ENCODE measurements at regions not wholly inside any gene's neighbourhood (a gene's known extent, or its start where the extent isn't known, plus 50 kb on each side); places are given as distances from the start of the nearest gene placed in this dataset.
"Not testable (repeated sequence)": the region's sequence is repeated elsewhere in the genome, so short reads cannot be mapped to it uniquely, and the experiment has no call there.

GRCh38 chr5:56759521-56760216 lies 55.7 kb upstream of the MAP3K1 start:
- no peak for ATAC-seq
- H3K4me3 ChIP-seq = no peak overlapping the region
- DNase-seq = no peak

GRCh38 chr5:56757077-56757476 lies 58.3 kb upstream of the MAP3K1 start:
- H3K27me3 ChIP-seq = no peaks in the 10 kb centered on the region
- no peaks in the 10 kb centered on the region for H3K9me3 ChIP-seq
- DNase-seq (no peak), ATAC-seq (no peak)
- intact Hi-C loops (cut with DNase I) = no loop called here
- H3K27ac ChIP-seq = no peak overlapping the region
- no peak for TF ChIP-seq POLR2A (IDR thresholded peaks at IDR 0.05)
- no peak for TF ChIP-seq CTCF (IDR thresholded peaks at IDR 0.05)
- no peaks in the 10 kb centered on the region for H3K4me1 ChIP-seq
- no peaks in the 10 kb centered on the region for H3K36me3 ChIP-seq
- WGBS (ENCODE audit: insufficient coverage, low coverage, low lambda C conversion rate, missing lambda C conversion rate) = 73% methylated on average over 2 of the region's 5 CpGs
- no peak overlapping the region for H3K4me3 ChIP-seq

More at GRCh38 chr5:56759521-56760216, 55.7 kb upstream of the MAP3K1 start:
- no peaks in the 10 kb centered on the region for H3K36me3 ChIP-seq
- intact Hi-C loops (cut with DNase I) = no loop called here
- TF ChIP-seq CTCF (IDR thresholded peaks at IDR 0.05) = no peak
- no peak for TF ChIP-seq POLR2A (IDR thresholded peaks at IDR 0.05)
- no peaks in the 10 kb centered on the region for H3K4me1 ChIP-seq
- no peak overlapping the region for H3K27ac ChIP-seq
- H3K27me3 ChIP-seq = no peaks in the 10 kb centered on the region
- 43% methylated on average over 4 of the region's 4 CpGs for WGBS (ENCODE audit: insufficient coverage, low coverage, low lambda C conversion rate, missing lambda C conversion rate)
- no peaks in the 10 kb centered on the region for H3K9me3 ChIP-seq

GRCh38 chr5:56755036-56755555 lies 60.3 kb upstream of the MAP3K1 start:
- H3K27ac ChIP-seq = no peak overlapping the region
- TF ChIP-seq CTCF (IDR thresholded peaks at IDR 0.05) (no peak), POLR2A (IDR thresholded peaks at IDR 0.05) (no peak)
- H3K4me1 ChIP-seq = no peaks in the 10 kb centered on the region
- 70% methylated on average over 3 of the region's 3 CpGs for WGBS (ENCODE audit: insufficient coverage, low coverage, low lambda C conversion rate, missing lambda C conversion rate)
- intact Hi-C loops (cut with DNase I) = no loop called here
- H3K9me3 ChIP-seq = no peaks in the 10 kb centered on the region
- H3K36me3 ChIP-seq = no peaks in the 10 kb centered on the region
- ATAC-seq (no peak), DNase-seq (no peak)
- H3K4me3 ChIP-seq = no peak overlapping the region
- H3K27me3 ChIP-seq = no peaks in the 10 kb centered on the region

- 86% methylated on average over 4 of the region's 5 CpGs for WGBS (ENCODE audit: insufficient coverage, low coverage, low lambda C conversion rate, missing lambda C conversion rate)
Observed at GRCh38 chr5:56753588-56753987, 61.8 kb upstream of the MAP3K1 start.

GRCh38 chr5:56751572-56752313 lies 63.6 kb upstream of the MAP3K1 start:
- Histone ChIP-seq H3K27me3 (no peaks in the 10 kb centered on the region), H3K9me3 (no peaks in the 10 kb centered on the region), H3K36me3 (no peaks in the 10 kb centered on the region), H3K27ac (no peak overlapping the region), H3K4me1 (no peaks in the 10 kb centered on the region), H3K4me3 (no peak overlapping the region)
- TF ChIP-seq CTCF (IDR thresholded peaks at IDR 0.05) (no peak), POLR2A (IDR thresholded peaks at IDR 0.05) (no peak)
- no peak for DNase-seq
- 84% methylated on average over 2 of the region's 2 CpGs for WGBS (ENCODE audit: insufficient coverage, low coverage, low lambda C conversion rate, missing lambda C conversion rate)
- intact Hi-C loops (cut with DNase I) = no loop called here
- peak in 2 of 4 donors; percentile 28 to 30 for ATAC-seq

More at GRCh38 chr5:56753588-56753987, 61.8 kb upstream of the MAP3K1 start:
- intact Hi-C loops (cut with DNase I); H3K9me3 ChIP-seq; H3K4me1 ChIP-seq; H3K27ac ChIP-seq; H3K27me3 ChIP-seq; DNase-seq; H3K4me3 ChIP-seq; H3K36me3 ChIP-seq; ATAC-seq: not testable (repeated sequence)

Measured in right lobe of liver (tissue), 6 donors.